ENCODE measurements at regions not wholly inside any gene's neighbourhood (a gene's known extent, or its start where the extent isn't known, plus 50 kb on each side); places are given as distances from the start of the nearest gene placed in this dataset.

- no peak overlapping the region for H3K27ac ChIP-seq (ENCODE audit: low read depth, low read length, poor library complexity, severe bottlenecking)
- no peaks in the 10 kb centered on the region for H3K4me1 ChIP-seq (ENCODE audit: insufficient read depth, low read length, poor library complexity, severe bottlenecking)
- POLR2A ChIA-PET (ENCODE audit: low non-redundant PET): no interaction called here
- CTCF ChIA-PET: no interaction called here
- no peak for DNase-seq (ENCODE audit: low spot score)
- H3K9me3 ChIP-seq (ENCODE audit: low read depth, low read length, poor library complexity, severe bottlenecking): peaks cover 10% of the 10 kb centered on the region
- no TSS peak for BruUV-seq (replicated peaks)
- TF ChIP-seq EZH2 (IDR thresholded peaks at IDR 0.05; ENCODE audit: borderline replicate concordance, low read depth, low read length, poor library complexity, severe bottlenecking) (no peak), CTCF (conservative IDR thresholded peaks at IDR 0.05; ENCODE audit: low read depth, low read length) (no peak)
- no peak overlapping the region for H3K4me3 ChIP-seq (ENCODE audit: low read depth, low read length, poor library complexity, severe bottlenecking)
- H3K36me3 ChIP-seq (ENCODE audit: insufficient read depth, low read length, poor library complexity, severe bottlenecking): no peaks in the 10 kb centered on the region
- H3K27me3 ChIP-seq (replicated peaks; ENCODE audit: insufficient read depth, low read depth, low read length, poor library complexity): no peaks in the 10 kb centered on the region
- intact Hi-C loops (cut with micrococcal nuclease; ENCODE audit: unreplicated experiment): no loop called here
Measured at GRCh38 chr19:28873301-28873700, 339.6 kb downstream of the UQCRFS1 start.

- Histone ChIP-seq H3K27ac (ENCODE audit: low read depth, low read length, poor library complexity, severe bottlenecking) (no peak overlapping the region), H3K4me3 (ENCODE audit: low read depth, low read length, poor library complexity, severe bottlenecking) (no peak overlapping the region), H3K9me3 (ENCODE audit: low read depth, low read length, poor library complexity, severe bottlenecking) (peaks cover 10% of the 10 kb centered on the region), H3K27me3 (replicated peaks; ENCODE audit: insufficient read depth, low read depth, low read length, poor library complexity) (no peaks in the 10 kb centered on the region), H3K4me1 (ENCODE audit: insufficient read depth, low read length, poor library complexity, severe bottlenecking) (no peaks in the 10 kb centered on the region), H3K36me3 (ENCODE audit: insufficient read depth, low read length, poor library complexity, severe bottlenecking) (no peaks in the 10 kb centered on the region)
- TF ChIP-seq CTCF (conservative IDR thresholded peaks at IDR 0.05; ENCODE audit: low read depth, low read length): no peak
- no peak for TF ChIP-seq EZH2 (IDR thresholded peaks at IDR 0.05; ENCODE audit: borderline replicate concordance, low read depth, low read length, poor library complexity, severe bottlenecking)
- DNase-seq (ENCODE audit: low spot score): no peak
- CTCF ChIA-PET: no interaction called here
- intact Hi-C loops (cut with micrococcal nuclease; ENCODE audit: unreplicated experiment): no loop called here
- no TSS peak for BruUV-seq (replicated peaks)
- POLR2A ChIA-PET (ENCODE audit: low non-redundant PET): no interaction called here
Measured at GRCh38 chr19:28871099-28871725, 341.7 kb downstream of the UQCRFS1 start.

- DNase-seq (ENCODE audit: low spot score): no peak
- POLR2A ChIA-PET (ENCODE audit: low non-redundant PET): no interaction called here
- no peaks in the 10 kb centered on the region for H3K4me1 ChIP-seq (ENCODE audit: insufficient read depth, low read length, poor library complexity, severe bottlenecking)
- no peak overlapping the region for H3K4me3 ChIP-seq (ENCODE audit: low read depth, low read length, poor library complexity, severe bottlenecking)
- intact Hi-C loops (cut with micrococcal nuclease; ENCODE audit: unreplicated experiment): no loop called here
- no peak overlapping the region for H3K27ac ChIP-seq (ENCODE audit: low read depth, low read length, poor library complexity, severe bottlenecking)
- TF ChIP-seq EZH2 (IDR thresholded peaks at IDR 0.05; ENCODE audit: borderline replicate concordance, low read depth, low read length, poor library complexity, severe bottlenecking) (no peak), CTCF (conservative IDR thresholded peaks at IDR 0.05; ENCODE audit: low read depth, low read length) (no peak)
- H3K27me3 ChIP-seq (replicated peaks; ENCODE audit: insufficient read depth, low read depth, low read length, poor library complexity): no peaks in the 10 kb centered on the region
- no peaks in the 10 kb centered on the region for H3K9me3 ChIP-seq (ENCODE audit: low read depth, low read length, poor library complexity, severe bottlenecking)
- BruUV-seq (replicated peaks): no TSS peak
- H3K36me3 ChIP-seq (ENCODE audit: insufficient read depth, low read length, poor library complexity, severe bottlenecking): no peaks in the 10 kb centered on the region
- CTCF ChIA-PET: no interaction called here
Measured at GRCh38 chr19:28869459-28869858, 343.5 kb downstream of the UQCRFS1 start.
